Hippocampal formation (tissue), 2 donors: ENCODE measurements at regions not wholly inside any gene's neighbourhood (a gene's known extent, or its start where the extent isn't known, plus 50 kb on each side); places are given as distances from the start of the nearest gene placed in this dataset.
"Not testable (repeated sequence)": the region's sequence is repeated elsewhere in the genome, so short reads cannot be mapped to it uniquely, and the experiment has no call there.

Experiments used
- DNase-seq, 2 donors: peaks; one replicate each; lab custom pipeline; 2025; lab: John Stamatoyannopoulos, UW

DNA sequence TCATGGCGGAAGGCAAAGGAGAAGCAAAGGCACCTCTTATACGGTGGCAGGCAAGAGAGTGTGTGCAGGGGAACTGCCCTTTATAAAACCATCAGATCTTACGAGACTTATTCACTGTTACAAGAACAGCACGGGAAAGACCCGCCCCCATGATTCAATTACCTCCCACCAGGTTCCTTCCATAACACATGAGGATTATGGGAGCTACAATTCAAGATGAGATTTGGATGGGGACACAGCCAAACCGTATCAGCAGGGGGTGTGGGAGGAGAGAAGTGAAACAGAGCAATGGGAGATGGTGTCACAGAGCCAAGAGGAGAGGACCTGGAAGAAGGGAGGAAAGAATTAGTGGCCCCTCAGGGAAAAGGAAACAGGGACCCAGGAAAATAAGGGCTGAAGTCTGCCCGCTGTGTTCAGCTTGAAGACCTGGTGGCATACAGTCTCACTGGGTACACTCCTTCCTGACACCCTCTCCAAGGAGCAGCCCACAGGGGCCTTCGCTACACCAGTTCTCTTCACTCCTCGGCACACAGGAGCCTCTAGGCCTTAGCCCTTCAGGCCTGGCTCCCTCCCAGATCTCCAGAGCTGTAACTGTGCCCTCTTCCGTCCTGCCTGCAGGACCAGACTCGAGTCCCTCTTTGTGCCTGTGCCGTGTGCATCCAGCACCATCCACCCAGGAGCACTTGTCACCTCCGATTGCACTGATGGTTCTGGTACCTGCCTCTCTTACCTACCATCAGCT lies 262.1 kb downstream of the EIPR1 start:
- no peak for DNase-seq

DNA sequence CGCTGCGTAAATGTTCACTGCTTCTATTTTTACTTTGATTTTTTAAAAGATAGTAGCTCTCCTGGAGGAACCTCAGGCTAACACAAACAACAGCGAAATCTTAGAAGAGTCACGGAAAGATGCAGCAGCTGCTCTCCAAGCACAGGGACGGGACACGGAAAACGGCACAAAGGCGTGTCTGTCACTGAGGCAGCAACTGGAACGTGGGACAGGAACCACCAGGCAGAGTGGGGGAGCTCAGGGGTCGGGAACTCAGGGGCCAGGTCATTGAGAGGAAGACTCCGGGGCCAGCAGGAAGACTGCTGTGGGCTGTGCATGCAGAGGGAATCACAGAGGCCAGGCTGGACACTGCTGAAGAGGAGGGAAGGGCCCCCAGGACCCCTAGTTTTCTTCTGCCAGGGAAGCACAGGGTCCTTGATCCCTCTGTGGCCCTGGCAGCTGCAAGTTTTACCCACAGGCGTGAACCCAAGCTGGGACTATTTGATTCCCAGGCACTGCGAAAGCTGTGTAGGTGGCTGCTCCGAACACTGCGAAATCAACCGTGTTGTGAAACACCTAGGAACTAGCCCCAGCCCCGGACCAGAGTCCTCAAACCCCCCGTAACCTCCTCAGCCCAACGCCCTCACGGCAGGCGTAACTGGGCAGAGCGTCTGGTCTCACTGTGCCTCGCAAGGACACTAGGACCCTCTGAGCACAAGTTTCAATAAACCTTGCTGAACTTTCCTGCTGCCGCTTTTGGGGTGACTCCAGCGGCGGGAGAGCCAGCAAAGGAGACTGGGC lies 263.0 kb downstream of the EIPR1 start:
- DNase-seq = no peak

- DNase-seq = no peak
These were observed 263.8 kb downstream of the EIPR1 start for GRCh38 chr2:3113769-3114168.

- no peak for DNase-seq
These were observed 264.5 kb downstream of the EIPR1 start for GRCh38 chr2:3113122-3113521.

- no peak for DNase-seq
These were observed 265.1 kb downstream of the EIPR1 start for GRCh38 chr2:3112553-3112952.

DNA sequence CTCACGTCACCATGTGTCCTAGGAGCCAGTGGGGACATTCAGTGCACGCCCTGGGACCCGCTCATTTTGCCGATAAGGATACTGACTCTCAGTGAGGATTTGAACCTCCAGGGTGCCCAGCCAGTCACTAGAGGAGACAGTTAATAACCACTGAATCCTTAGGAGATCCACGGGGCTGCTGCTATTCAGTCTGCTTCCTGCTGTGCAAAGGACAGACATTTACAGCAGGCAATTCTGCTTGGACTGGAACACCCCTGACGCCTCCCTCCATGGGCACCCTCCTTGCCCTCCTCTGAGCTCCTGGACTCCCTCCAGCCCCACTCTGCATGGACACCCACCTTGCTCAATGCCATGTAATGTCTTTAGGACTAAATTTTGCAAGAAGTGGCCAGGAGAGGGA lies 265.5 kb downstream of the EIPR1 start:
- no peak for DNase-seq

DNA sequence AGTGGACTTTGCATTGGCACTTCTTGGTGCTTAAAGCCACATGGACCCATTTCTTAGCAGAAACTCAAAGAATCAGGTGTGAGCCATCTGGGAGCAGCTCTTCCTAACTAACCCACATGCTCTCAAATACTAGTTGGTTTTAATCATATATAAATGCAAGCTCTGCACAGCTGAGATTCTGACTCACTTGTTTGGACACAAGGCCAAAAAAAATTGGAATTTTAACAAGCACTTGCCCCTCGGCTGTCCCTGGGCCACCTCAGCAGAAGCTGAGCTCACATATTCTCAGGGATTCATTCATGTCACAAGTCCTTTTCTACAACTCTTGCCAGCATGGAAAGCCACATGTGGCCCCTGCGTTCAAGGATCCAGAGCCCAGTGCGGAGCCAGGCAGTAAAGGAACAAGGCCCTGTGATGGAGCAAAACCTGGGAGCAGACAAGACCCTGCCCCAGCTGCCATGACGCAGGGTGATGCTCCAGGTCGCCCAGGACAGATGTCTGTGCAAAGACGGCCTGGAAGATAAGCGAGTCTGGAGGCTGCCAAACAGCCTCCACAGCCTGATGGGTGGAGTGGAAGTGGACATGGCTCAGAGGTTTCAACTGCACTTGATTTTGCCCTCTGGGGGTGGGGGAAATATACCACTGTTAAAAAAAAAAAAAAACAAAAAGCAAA lies 266.5 kb downstream of the EIPR1 start:
- no peak for DNase-seq

- DNase-seq = no peak
These were observed 267.1 kb downstream of the EIPR1 start for GRCh38 chr2:3110555-3110954.

DNA sequence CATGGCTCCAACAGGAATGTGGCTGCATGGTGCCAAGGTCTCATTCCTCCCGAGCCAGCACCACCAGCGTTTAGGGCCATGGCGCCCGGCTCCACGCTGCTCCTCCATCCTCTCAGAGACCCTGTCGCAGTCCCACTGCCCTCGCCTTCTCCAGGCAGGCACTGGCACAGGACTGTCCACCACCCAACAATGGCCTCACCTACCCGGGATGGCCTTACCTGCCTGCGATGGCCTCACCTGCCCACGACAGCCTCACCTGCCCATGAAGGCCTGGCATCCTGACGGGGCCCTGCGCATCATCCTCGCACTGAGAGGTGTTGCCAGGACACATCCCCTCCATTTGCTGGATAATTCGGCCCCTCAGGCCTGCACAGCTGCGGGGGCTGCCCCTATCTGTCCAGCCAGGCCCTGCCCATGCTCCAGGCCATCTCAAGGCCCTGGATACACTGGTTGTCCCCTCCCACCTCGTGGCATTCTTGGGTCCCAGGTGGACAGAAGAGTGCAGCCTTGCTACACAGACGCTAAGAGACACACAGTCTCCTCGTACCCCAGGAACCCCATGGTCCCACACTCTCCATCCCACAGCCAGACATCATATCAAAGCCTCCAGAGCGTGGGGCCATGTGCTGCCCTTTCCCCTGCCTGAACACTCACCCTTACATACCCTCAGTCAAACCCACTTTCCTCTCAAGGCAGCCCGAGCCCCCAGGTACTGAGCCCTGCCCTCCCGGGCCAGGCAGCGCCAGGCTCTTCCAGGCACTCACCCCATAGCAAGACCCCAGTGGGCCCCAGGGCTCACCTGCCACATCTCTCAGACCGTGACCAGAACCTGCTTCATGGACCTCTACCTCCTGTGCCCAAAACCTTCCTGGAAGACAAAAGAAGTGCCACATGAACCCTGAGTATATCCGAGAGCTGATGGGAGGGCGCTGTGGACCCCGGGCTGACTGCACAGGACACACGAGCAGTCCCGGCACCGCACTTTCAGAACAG lies 268.6 kb downstream of the EIPR1 start:
- no peak for DNase-seq

DNA sequence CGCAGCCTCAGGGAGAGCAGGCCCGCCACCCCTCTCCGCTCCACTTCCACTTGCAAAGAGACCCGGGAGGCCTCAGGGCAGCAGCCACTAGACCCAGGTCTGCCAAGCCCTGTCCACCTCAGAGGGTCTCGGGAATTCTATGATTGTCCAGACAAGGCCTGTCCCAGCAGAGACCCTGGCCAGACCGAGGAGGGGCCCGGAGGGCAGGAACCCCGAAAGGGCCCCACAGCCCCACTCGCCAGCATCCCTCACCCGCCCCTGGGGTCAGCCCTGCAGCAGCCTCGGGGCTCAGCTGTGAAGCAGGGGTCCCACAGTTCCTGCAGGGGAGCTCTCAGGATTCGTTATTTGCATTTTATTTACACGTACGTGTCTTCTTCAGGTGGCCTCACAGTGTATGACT lies 269.5 kb downstream of the EIPR1 start:
- DNase-seq = no peak

DNA sequence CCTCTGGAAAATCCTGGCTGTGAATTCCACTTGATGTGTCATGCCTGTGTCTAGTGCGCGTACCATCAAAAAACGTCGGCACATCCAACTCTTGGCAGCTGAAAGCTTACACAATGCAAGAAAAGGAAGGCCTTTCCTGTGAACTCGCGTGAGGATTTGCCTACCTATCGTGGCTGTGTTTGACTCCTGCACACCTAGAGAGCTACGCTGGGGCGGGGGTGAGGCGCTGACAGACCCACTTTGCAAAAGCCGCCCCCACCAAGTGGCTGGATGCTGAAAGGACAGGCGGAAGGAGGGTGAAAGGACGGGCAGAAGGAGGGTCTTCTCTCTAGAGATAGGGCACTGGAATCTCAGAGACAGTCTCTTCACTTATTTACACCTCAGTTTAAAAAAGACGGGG lies 270.1 kb downstream of the EIPR1 start:
- no peak for DNase-seq

DNA sequence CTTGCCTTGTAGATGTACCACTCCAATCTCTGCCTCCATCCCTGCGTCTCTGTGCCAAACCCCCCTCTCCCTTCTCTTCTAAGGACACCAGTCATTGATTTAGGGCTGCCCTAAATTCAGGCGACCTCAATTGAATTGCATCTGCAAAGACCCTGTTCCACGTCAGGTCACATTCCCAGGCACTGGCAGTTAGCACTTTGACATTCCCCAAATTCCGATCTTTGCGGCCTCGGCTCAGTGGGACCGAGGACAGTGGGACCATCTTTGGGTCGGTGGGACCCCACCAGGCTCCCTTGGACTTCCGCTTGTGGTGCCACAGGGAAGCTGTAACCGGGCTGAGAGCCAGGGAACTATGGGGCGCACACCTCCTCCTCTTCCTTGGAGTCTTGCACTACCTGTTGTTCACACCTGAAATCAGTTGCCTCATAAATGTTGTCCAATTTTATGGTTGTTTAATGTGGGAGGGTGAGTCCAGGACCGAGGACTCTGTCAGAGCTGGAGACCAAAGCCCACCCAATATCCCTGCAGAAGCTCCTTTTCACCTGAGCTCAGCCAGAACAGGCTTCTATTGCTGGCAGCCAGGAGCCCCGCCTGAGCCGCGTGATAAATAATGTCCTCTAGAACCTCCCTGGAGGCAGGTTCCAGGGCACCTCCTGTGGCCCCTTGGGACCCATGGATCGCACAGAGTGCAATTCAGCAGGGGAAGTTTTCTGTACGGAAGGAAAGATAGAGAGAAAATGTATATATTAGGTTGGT lies 271.6 kb downstream of the EIPR1 start:
- no peak for DNase-seq

DNA sequence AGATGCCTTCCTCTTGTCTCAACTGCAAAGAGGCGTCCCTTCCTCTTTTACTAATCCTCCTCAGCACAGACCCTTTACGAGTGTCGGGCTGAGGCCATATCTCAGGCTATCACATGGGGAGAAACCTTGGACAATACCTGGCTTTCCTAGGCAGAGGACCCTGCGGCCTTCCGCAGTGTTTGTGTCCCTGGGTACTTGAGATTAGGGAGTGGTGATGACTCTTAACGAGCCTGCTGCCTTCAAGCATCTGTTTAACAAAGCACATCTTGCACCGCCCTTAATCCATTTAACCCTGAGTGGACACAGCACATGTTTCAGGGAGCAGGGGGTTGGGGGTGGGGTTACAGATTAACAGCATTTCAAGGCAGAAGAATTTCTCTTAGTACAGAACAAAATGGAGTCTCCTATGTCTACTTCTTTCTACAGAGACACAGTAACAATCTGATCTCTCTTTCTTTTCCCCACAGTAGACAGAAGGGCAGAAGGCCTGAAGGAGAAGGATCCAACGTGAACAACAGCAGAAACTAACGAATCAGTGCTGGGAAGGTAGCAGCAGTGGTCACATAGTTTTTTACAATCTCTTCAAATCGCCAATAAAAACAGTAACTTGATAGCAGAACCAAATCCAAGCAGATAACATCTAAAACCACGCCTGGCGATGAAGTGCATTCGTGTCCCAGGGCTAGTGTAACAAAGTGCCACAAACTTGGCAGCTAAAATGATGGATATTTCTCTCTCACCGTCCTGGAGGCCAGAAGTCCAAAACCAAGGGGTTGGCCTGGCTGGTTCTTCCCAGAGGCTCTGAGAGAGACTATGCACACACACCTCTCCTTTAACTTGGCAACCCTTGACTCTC lies 272.4 kb downstream of the EIPR1 start:
- DNase-seq = not testable (repeated sequence)

DNA sequence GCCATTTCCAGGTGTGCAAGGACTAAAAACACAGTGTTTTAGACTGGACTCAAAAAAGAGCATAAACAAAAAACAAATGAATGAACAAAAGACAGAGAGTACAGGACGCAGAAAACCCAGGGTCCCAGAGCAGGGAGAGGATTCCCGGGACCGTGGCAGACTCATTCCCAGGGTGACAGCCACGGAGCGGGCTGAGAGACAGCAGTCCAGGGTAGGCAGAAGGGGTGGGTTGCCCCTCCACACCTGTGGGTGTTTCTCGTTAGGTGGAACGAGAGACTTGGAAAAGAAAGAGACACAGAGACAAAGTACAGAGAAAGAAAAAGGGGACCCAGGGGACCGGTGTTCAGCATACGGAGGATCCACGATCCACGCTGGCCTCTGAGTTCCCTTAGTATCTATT lies 273.4 kb downstream of the EIPR1 start:
- DNase-seq = no peak

GRCh38 chr2:3102922-3103569 lies 274.6 kb downstream of the EIPR1 start:
- no peak for DNase-seq

DNA sequence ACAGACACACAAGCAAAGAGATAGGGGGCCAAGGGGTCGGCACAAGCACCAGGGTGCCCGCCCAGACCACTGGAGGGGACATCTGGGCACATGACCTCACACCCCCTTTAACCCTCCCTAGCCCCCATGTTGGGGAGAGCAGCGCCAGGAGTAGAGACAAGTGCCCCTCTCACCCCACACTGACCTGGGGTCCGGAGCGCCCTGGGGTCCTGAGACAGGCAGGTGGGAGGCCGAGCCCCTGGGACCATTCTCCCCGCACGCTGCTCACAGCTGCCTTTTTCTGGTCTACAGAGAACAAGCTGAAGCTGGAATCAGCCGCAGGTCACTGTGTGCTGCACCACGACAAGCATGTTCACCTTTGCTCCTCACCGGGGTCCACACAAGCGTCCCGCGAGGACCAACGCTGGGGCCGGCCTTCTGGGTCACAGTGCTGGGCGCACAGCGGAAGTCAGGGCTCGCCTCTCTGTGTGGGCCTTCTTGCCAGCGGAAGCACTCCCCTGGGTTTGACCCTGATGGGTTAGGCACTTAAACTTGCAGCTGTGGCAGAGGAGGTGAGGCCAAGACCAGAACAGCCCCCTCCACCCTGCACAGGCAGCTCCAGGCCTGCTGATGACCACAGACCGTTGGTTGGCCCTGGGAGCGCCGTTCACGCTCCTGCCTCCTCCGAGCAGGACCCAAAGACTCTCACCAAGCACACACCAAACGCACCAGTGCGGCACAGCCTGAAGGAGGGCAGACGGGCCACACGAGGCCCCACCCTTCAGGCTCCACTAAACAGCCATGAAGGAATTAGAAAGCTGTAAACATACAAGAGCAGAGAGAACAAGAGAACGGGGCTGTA lies 275.3 kb downstream of the EIPR1 start:
- DNase-seq = no peak

GRCh38 chr2:3101016-3101942 lies 276.3 kb downstream of the EIPR1 start:
- no peak for DNase-seq
